IMR-90 (cell line): ENCODE measurements at regions not wholly inside any gene's neighbourhood (a gene's known extent, or its start where the extent isn't known, plus 50 kb on each side); places are given as distances from the start of the nearest gene placed in this dataset.
A peak's percentile ranks its signal among the peaks of the same experiment; 100 is the strongest.

Experiments used
- ATAC-seq: fragments of 200-7000 bp; cut with Tn5 transposase; 2 replicates; pipeline ENCODE4 v1.9.1; 2020; ENCODE audit warnings: low read depth, mild to moderate bottlenecking, moderate library complexity
- BruUV-seq: library from RNA; stranded (reverse); fragments of 400-500 nt; replicated peaks from 2 replicates; lab custom pipeline; 2021; lab: Mats Ljungman, UMichigan
- CTCF ChIA-PET: fragments of 300-600 bp; formaldehyde crosslinking; extraction: SDS; loops from one replicate; lab custom pipeline; 2021; ENCODE audit warnings: antibody characterized with exemption; lab: Yijun Ruan, JAX
- POLR2A ChIA-PET: fragments of 300-600 bp; sonication (Branson Sonifier 250); formaldehyde crosslinking; loops from one replicate; lab custom pipeline; 2022; ENCODE audit warnings: antibody characterized with exemption; ENCODE audit not compliant: unreplicated experiment; lab: Charles Lee
- DNase-seq: peaks from one replicate; pipeline ENCODE4 v3.0.0; 2013
- H2AFZ ChIP-seq: replicated peaks from 2 replicates; pipeline ENCODE3; 2013; ENCODE audit warnings: low read length, mild to moderate bottlenecking; ENCODE audit not compliant: poor library complexity
- H2AK5ac ChIP-seq: 2 replicates; pipeline ENCODE4 v1.6.1; 2013; ENCODE audit warnings: low read depth, low read length, inconsistent platforms
- H2AK9ac ChIP-seq: replicated peaks from 2 replicates; pipeline ENCODE3; 2013; ENCODE audit warnings: mild to moderate bottlenecking, low read depth, low read length, moderate library complexity; ENCODE audit not compliant: poor library complexity
- H2BK120ac ChIP-seq: 2 replicates; pipeline ENCODE4 v1.6.1; 2013; ENCODE audit warnings: low read depth, low read length, inconsistent platforms
- H2BK15ac ChIP-seq: 3 replicates; pipeline ENCODE4 v1.6.1; 2013; ENCODE audit warnings: low read depth, low read length, inconsistent platforms
- H2BK20ac ChIP-seq: 2 replicates; pipeline ENCODE4 v1.6.1; 2013; ENCODE audit warnings: low read depth, mild to moderate bottlenecking, inconsistent platforms, low read length, moderate library complexity
- H2BK5ac ChIP-seq: 2 replicates; pipeline ENCODE4 v1.6.1; 2013; ENCODE audit warnings: mild to moderate bottlenecking, low read depth, low read length, inconsistent platforms; ENCODE audit not compliant: poor library complexity, severe bottlenecking
- H3K14ac ChIP-seq: replicated peaks from 2 replicates; pipeline ENCODE4 v1.6.1; 2013; ENCODE audit warnings: low read depth, low read length, inconsistent platforms
- H3K18ac ChIP-seq: 2 replicates; pipeline ENCODE4 v1.6.1; 2013; ENCODE audit warnings: low read depth, low read length, control low read depth
- H3K23ac ChIP-seq: 2 replicates; pipeline ENCODE4 v1.6.1; 2013; ENCODE audit warnings: low read depth, low read length, inconsistent platforms
- H3K27ac ChIP-seq: 2 replicates; pipeline ENCODE4 v1.5.1; 2013; ENCODE audit warnings: mild to moderate bottlenecking, control low read depth, low read length; ENCODE audit not compliant: insufficient read depth
- H3K27me3 ChIP-seq: 2 replicates; pipeline ENCODE4 v1.6.1; 2013; ENCODE audit warnings: low read length; ENCODE audit not compliant: control insufficient read depth, insufficient read depth
- H3K36me3 ChIP-seq: 2 replicates; pipeline ENCODE4 v1.6.1; 2013; ENCODE audit warnings: low read length, mixed read lengths; ENCODE audit not compliant: control insufficient read depth, insufficient read depth
- H3K4ac ChIP-seq: 2 replicates; pipeline ENCODE4 v1.6.1; 2013; ENCODE audit warnings: low read depth, low read length, inconsistent platforms
- H3K4me1 ChIP-seq: 2 replicates; pipeline ENCODE4 v1.6.1; 2013; ENCODE audit warnings: low read length, mixed read lengths; ENCODE audit not compliant: control insufficient read depth, insufficient read depth
- H3K4me2 ChIP-seq: 2 replicates; pipeline ENCODE4 v1.6.1; 2013; ENCODE audit warnings: low read depth, mild to moderate bottlenecking, control low read depth, low read length, moderate library complexity
- H3K4me3 ChIP-seq: 2 replicates; pipeline ENCODE4 v1.5.1; 2013; ENCODE audit warnings: low read depth, mild to moderate bottlenecking, control low read depth, low read length, moderate library complexity; ENCODE audit not compliant: insufficient read depth
- H3K56ac ChIP-seq: 2 replicates; pipeline ENCODE4 v1.6.1; 2013; ENCODE audit warnings: low read length, inconsistent platforms; ENCODE audit not compliant: insufficient read depth; ENCODE audit errors: extremely low read depth
- H3K79me1 ChIP-seq, 2 experiments: 2 replicates each; pipeline ENCODE4 v1.6.1; 2013; ENCODE audit warnings: low read length in 2 of 2, inconsistent platforms in 1 of 2, low read depth in 1 of 2
- H3K9ac ChIP-seq: 2 replicates; pipeline ENCODE4 v1.6.1; 2013; ENCODE audit warnings: low read depth, low read length, control low read depth
- H3K9me1 ChIP-seq: 2 replicates; pipeline ENCODE4 v1.6.1; 2013; ENCODE audit warnings: low read length, inconsistent platforms; ENCODE audit not compliant: insufficient read depth
- H3K9me3 ChIP-seq: 2 replicates; pipeline ENCODE4 v1.6.1; 2013; ENCODE audit warnings: low read length; ENCODE audit not compliant: control insufficient read depth, insufficient read depth
- H4K20me1 ChIP-seq: 2 replicates; pipeline ENCODE4 v1.6.1; 2013; ENCODE audit warnings: low read length, inconsistent platforms; ENCODE audit not compliant: insufficient read depth
- H4K5ac ChIP-seq: 2 replicates; pipeline ENCODE4 v1.6.1; 2013; ENCODE audit warnings: mild to moderate bottlenecking, low read depth, low read length, control low read depth
- H4K8ac ChIP-seq, 2 experiments: 2 replicates each; pipeline ENCODE4 v1.6.1; 2013; ENCODE audit warnings: low read depth in 2 of 2, low read length in 2 of 2, control low read depth in 1 of 2, inconsistent platforms in 1 of 2
- H4K91ac ChIP-seq: 2 replicates; pipeline ENCODE4 v1.6.1; 2013; ENCODE audit warnings: low read depth, low read length, inconsistent platforms; ENCODE audit not compliant: insufficient read depth
- BHLHE40 ChIP-seq: fragments of 150-350 bp; IDR thresholded peaks from 2 replicates; pipeline ENCODE4 v1.6.1; 2016; ENCODE audit warnings: mild to moderate bottlenecking, low read depth, low read length
- CEBPB ChIP-seq: IDR thresholded peaks from 2 replicates; pipeline ENCODE4 v1.6.1; 2012; ENCODE audit warnings: low read depth, low read length, improper control_type of control experiment
- CHD1 ChIP-seq: IDR thresholded peaks from 2 replicates; pipeline ENCODE4 v1.6.1; 2012; ENCODE audit warnings: low read depth, low read length, improper control_type of control experiment
- CTCF ChIP-seq: conservative IDR thresholded peaks from 2 replicates; pipeline ENCODE4 v1.5.1; 2012; ENCODE audit warnings: mild to moderate bottlenecking, low read depth, low read length, improper control_type of control experiment
- ELK1 ChIP-seq: fragments of 150-350 bp; IDR thresholded peaks from 2 replicates; pipeline ENCODE4 v1.6.1; 2016; ENCODE audit warnings: low read depth, mild to moderate bottlenecking, low read length, moderate library complexity, borderline replicate concordance
- FOS ChIP-seq: fragments of 150-350 bp; IDR thresholded peaks from 2 replicates; pipeline ENCODE4 v1.6.1; 2016; ENCODE audit warnings: low read depth, low read length
- MAFK ChIP-seq: IDR thresholded peaks from 2 replicates; pipeline ENCODE4 v1.6.1; 2012; ENCODE audit warnings: low read depth, low read length, improper control_type of control experiment
- MAZ ChIP-seq: IDR thresholded peaks from 2 replicates; pipeline ENCODE4 v1.6.1; 2012; ENCODE audit warnings: low read depth, mild to moderate bottlenecking, low read length, improper control_type of control experiment, moderate library complexity, borderline replicate concordance
- MXI1 ChIP-seq: IDR thresholded peaks from 2 replicates; pipeline ENCODE4 v1.6.1; 2012; ENCODE audit warnings: low read depth, mild to moderate bottlenecking, low read length, moderate library complexity, borderline replicate concordance
- NFE2L2 ChIP-seq: fragments of 150-350 bp; IDR thresholded peaks from 2 replicates; pipeline ENCODE4 v1.6.1; 2016; ENCODE audit warnings: low read depth, mild to moderate bottlenecking, low read length
- POLR2A ChIP-seq: IDR thresholded peaks from 2 replicates; pipeline ENCODE4 v1.6.1; 2012; ENCODE audit warnings: mild to moderate bottlenecking, low read depth, low read length
- RAD21 ChIP-seq: IDR thresholded peaks from 2 replicates; pipeline ENCODE4 v1.6.1; 2012; ENCODE audit warnings: low read length, improper control_type of control experiment
- RCOR1 ChIP-seq: IDR thresholded peaks from 2 replicates; pipeline ENCODE4 v1.6.1; 2012; ENCODE audit warnings: mild to moderate bottlenecking, low read length, improper control_type of control experiment; ENCODE audit not compliant: insufficient replicate concordance
- RFX5 ChIP-seq: IDR thresholded peaks from 2 replicates; pipeline ENCODE4 v1.8.0; 2012; ENCODE audit warnings: low read depth, mild to moderate bottlenecking, low read length, moderate library complexity
- SMC3 ChIP-seq: fragments of 150-350 bp; IDR thresholded peaks from 2 replicates; pipeline ENCODE4 v1.6.1; 2016; ENCODE audit warnings: low read depth, mild to moderate bottlenecking, antibody characterized with exemption, low read length, moderate library complexity
- USF2 ChIP-seq: fragments of 150-350 bp; IDR thresholded peaks from 2 replicates; pipeline ENCODE4 v1.6.1; 2017; ENCODE audit warnings: mild to moderate bottlenecking, antibody characterized with exemption, low read length, low read depth
- WGBS, 2 experiments: methylation state at CpG; one replicate each; pipeline versions ENCODE4 v1.1.5 to v1.1.7; 2013; ENCODE audit warnings: missing lambda C conversion rate in 2 of 2; ENCODE audit not compliant: insufficient read length in 1 of 2; ENCODE audit errors: extremely low coverage in 2 of 2; 5-methylcytosine and 5-hydroxymethylcytosine counted together
- dilution Hi-C: fragments of 300-500 bp; cut with HindIII; formaldehyde crosslinking; loops from one replicate; pipeline ENCODE4 v1.14.3; 2018; ENCODE audit warnings: low sequenced_read_pairs; ENCODE audit not compliant: unreplicated experiment
- in situ Hi-C: fragments of 300-500 bp; cut with MboI; formaldehyde crosslinking; loops from 3 replicates; pipeline ENCODE4 v1.14.3; 2019; ENCODE audit warnings: low sequenced_read_pairs, inconsistent platforms, mixed read lengths
- intact Hi-C: fragments of 100-400 bp; cut with micrococcal nuclease; formaldehyde crosslinking; loops from 2 replicates; pipeline ENCODE4 v1.10.0; 2022

- Histone ChIP-seq H3K23ac (no peak overlapping the region), H2BK15ac (no peak overlapping the region), H2BK5ac (no peak overlapping the region), H3K4me3 (no peak overlapping the region), H3K9me3 (no peaks in the 10 kb centered on the region), H3K36me3 (no peaks in the 10 kb centered on the region), H3K9ac (no peak overlapping the region), H2AK9ac (no peak overlapping the region), H2AFZ (peak overlapping the region; percentile 44), H3K56ac (no peak overlapping the region), H3K27me3 (no peaks in the 10 kb centered on the region), H2AK5ac (no peak overlapping the region), H3K18ac (no peak overlapping the region), H4K91ac (no peak overlapping the region), H3K9me1 (0 out of 2 replicates have a peak, but pooled peaks cover 2% of the 10 kb centered on the region), H4K5ac (no peak overlapping the region), H2BK120ac (no peak overlapping the region), H3K4me2 (no peak overlapping the region), H3K79me1 (no peaks in the 10 kb centered on the region), H4K20me1 (no peaks in the 10 kb centered on the region), H4K8ac (no peak overlapping the region), H3K4me1 (peaks cover 2% of the 10 kb centered on the region; the same call in 1 of the 2 replicates), H2BK20ac (no peak overlapping the region), H3K14ac (no peak overlapping the region), H3K4ac (no peak overlapping the region), H3K27ac (no peak overlapping the region)
- TF ChIP-seq SMC3 (no peak), ELK1 (no peak), RFX5 (no peak), USF2 (no peak), MXI1 (no peak), RCOR1 (no peak), CTCF (no peak), POLR2A (no peak), NFE2L2 (no peak), MAFK (no peak), MAZ (no peak), CEBPB (no peak), CHD1 (no peak), BHLHE40 (no peak), FOS (no peak), RAD21 (no peak)
- no CpG with 5 or more reads among the region's 8 CpGs for WGBS, 2 experiments
- dilution Hi-C loops (no loop called here), in situ Hi-C loops (no loop called here), intact Hi-C loops (no loop called here)
- peak; percentile 54; the same call in 1 of the 2 replicates for ATAC-seq
- no TSS peak for BruUV-seq
- POLR2A ChIA-PET: no interaction called here
- DNase-seq: peak; percentile 52
- CTCF ChIA-PET: no interaction called here
These were observed 50.5 kb upstream of the PWP1 start for GRCh38 chr12:107635139-107635538.
